ENCODE measurements at regions not wholly inside any gene's neighbourhood (a gene's known extent, or its start where the extent isn't known, plus 50 kb on each side); places are given as distances from the start of the nearest gene placed in this dataset.
"Not testable (repeated sequence)": the region's sequence is repeated elsewhere in the genome, so short reads cannot be mapped to it uniquely, and the experiment has no call there.

GRCh38 chr5:102154791-102155605, 141.1 kb downstream of the SLCO4C1 start:
- DNase-seq: not testable (repeated sequence)

GRCh38 chr5:102154291-102154690, 141.8 kb downstream of the SLCO4C1 start:
- DNase-seq: no peak

- peak; percentile 6 to 29 for DNase-seq
These were observed 142.9 kb downstream of the SLCO4C1 start for GRCh38 chr5:102153003-102153759.

GRCh38 chr5:102139029-102139428, 157.1 kb downstream of the SLCO4C1 start:
- no peak for DNase-seq

GRCh38 chr5:102138243-102138653, 157.8 kb downstream of the SLCO4C1 start:
- DNase-seq: no peak

GRCh38 chr5:102130890-102131289, 165.2 kb downstream of the SLCO4C1 start:
- no peak for DNase-seq

GRCh38 chr5:102130386-102130785, 165.7 kb downstream of the SLCO4C1 start:
- DNase-seq: no peak

- DNase-seq: no peak
These were observed 176.8 kb downstream of the SLCO4C1 start for GRCh38 chr5:102119252-102119651.

GRCh38 chr5:102115736-102116135, 180.3 kb downstream of the SLCO4C1 start:
- no peak for DNase-seq

- no peak for DNase-seq
These were observed 181.5 kb downstream of the SLCO4C1 start for GRCh38 chr5:102114525-102115069.

GRCh38 chr5:102107865-102108264, 188.2 kb downstream of the SLCO4C1 start:
- no peak for DNase-seq

GRCh38 chr5:102106599-102106998, 189.5 kb downstream of the SLCO4C1 start:
- DNase-seq: no peak

- DNase-seq: no peak
These were observed 196.2 kb downstream of the SLCO4C1 start for GRCh38 chr5:102099766-102100331.

- DNase-seq: not testable (repeated sequence)
These were observed 197.0 kb downstream of the SLCO4C1 start for GRCh38 chr5:102099083-102099482.

- DNase-seq: not testable (repeated sequence)
These were observed 197.5 kb downstream of the SLCO4C1 start for GRCh38 chr5:102098606-102099005.

- peak; percentile 5 to 25 for DNase-seq
These were observed 205.3 kb downstream of the SLCO4C1 start for GRCh38 chr5:102090770-102091169.

GRCh38 chr5:102089883-102090282, 206.2 kb downstream of the SLCO4C1 start:
- no peak for DNase-seq

GRCh38 chr5:102087906-102088305, 208.2 kb downstream of the SLCO4C1 start:
- DNase-seq: no peak

- no peak for DNase-seq
These were observed 215.8 kb downstream of the SLCO4C1 start for GRCh38 chr5:102080288-102080687.

- DNase-seq: no peak
These were observed 218.2 kb downstream of the SLCO4C1 start for GRCh38 chr5:102077920-102078319.

GRCh38 chr5:102069974-102070373, 226.1 kb downstream of the SLCO4C1 start:
- no peak for DNase-seq

- no peak for DNase-seq
These were observed 227.2 kb downstream of the SLCO4C1 start for GRCh38 chr5:102068870-102069269.

- no peak for DNase-seq
These were observed 246.6 kb downstream of the SLCO4C1 start for GRCh38 chr5:102049517-102049916.

All from NCI-H526 (cell line).